B cell (primary cell): ENCODE measurements at regions not wholly inside any gene's neighbourhood (a gene's known extent, or its start where the extent isn't known, plus 50 kb on each side); places are given as distances from the start of the nearest gene placed in this dataset.
"Not testable (repeated sequence)": the region's sequence is repeated elsewhere in the genome, so short reads cannot be mapped to it uniquely, and the experiment has no call there.

Experiments used
- EZH2 ChIP-seq: IDR thresholded peaks from 2 replicates; pipeline ENCODE4 v1.6.1; 2012; ENCODE audit warnings: borderline replicate concordance, low read depth, mild to moderate bottlenecking, moderate library complexity, low read length; ENCODE audit not compliant: insufficient read depth, poor library complexity, severe bottlenecking
- TF ChIP-seq, protein P1 (sequence below): fragments of 200-600 bp; IDR thresholded peaks from one replicate; pipeline ENCODE4 v1.8.0; 2022; ENCODE audit warnings: antibody characterized with exemption, mild to moderate bottlenecking

GRCh38 chr20:30287459-30287858 is 970.0 kb upstream of the DEFB115 start:
- TF ChIP-seq, protein P1, sequence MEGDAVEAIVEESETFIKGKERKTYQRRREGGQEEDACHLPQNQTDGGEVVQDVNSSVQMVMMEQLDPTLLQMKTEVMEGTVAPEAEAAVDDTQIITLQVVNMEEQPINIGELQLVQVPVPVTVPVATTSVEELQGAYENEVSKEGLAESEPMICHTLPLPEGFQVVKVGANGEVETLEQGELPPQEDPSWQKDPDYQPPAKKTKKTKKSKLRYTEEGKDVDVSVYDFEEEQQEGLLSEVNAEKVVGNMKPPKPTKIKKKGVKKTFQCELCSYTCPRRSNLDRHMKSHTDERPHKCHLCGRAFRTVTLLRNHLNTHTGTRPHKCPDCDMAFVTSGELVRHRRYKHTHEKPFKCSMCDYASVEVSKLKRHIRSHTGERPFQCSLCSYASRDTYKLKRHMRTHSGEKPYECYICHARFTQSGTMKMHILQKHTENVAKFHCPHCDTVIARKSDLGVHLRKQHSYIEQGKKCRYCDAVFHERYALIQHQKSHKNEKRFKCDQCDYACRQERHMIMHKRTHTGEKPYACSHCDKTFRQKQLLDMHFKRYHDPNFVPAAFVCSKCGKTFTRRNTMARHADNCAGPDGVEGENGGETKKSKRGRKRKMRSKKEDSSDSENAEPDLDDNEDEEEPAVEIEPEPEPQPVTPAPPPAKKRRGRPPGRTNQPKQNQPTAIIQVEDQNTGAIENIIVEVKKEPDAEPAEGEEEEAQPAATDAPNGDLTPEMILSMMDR, result not testable (repeated sequence)
- TF ChIP-seq EZH2, result not testable (repeated sequence)
